Small intestine (tissue), 7 donors: ENCODE measurements at regions not wholly inside any gene's neighbourhood (a gene's known extent, or its start where the extent isn't known, plus 50 kb on each side); places are given as distances from the start of the nearest gene placed in this dataset.

Source experiments
- DNase-seq, 2 donors: peaks; one replicate each; pipeline versions ENCODE4 v3.0.0 to v3.0.0-alpha.2; 2013
- FAIRE-seq: peaks from 2 replicates; lab custom pipeline; 2012; peaks lifted over from hg19 to GRCh38; lab: Jason Lieb, UNC
- H3K27ac ChIP-seq, 3 donors: one replicate each; pipeline ENCODE4 v1.5.1; 2013; ENCODE audit warnings: low read length in 2 of 3, mild to moderate bottlenecking in 2 of 3, control low read depth in 1 of 3, inconsistent platforms in 1 of 3, low read depth in 1 of 3, moderate library complexity in 1 of 3
- H3K27me3 ChIP-seq, 3 donors: one replicate each; pipeline ENCODE4 v1.6.1; 2013; ENCODE audit warnings: low read length in 3 of 3, inconsistent platforms in 1 of 3; ENCODE audit not compliant: control insufficient read depth in 3 of 3, insufficient read depth in 3 of 3
- H3K36me3 ChIP-seq, 3 donors: one replicate each; pipeline ENCODE4 v1.6.1; 2013; ENCODE audit warnings: low read length in 3 of 3, inconsistent platforms in 1 of 3, low read depth in 1 of 3, mild to moderate bottlenecking in 1 of 3, moderate library complexity in 1 of 3; ENCODE audit not compliant: control insufficient read depth in 3 of 3, insufficient read depth in 2 of 3
- H3K4me1 ChIP-seq, 3 donors: one replicate each; pipeline ENCODE4 v1.6.1; 2013; ENCODE audit warnings: low read length in 2 of 3, inconsistent platforms in 1 of 3, low read depth in 1 of 3, mild to moderate bottlenecking in 1 of 3, moderate library complexity in 1 of 3; ENCODE audit not compliant: control insufficient read depth in 3 of 3, insufficient read depth in 2 of 3
- H3K4me3 ChIP-seq, 3 donors: one replicate each; pipeline ENCODE4 v1.5.1; 2013; ENCODE audit warnings: low read length in 3 of 3, control low read depth in 1 of 3, inconsistent platforms in 1 of 3, low read depth in 1 of 3, mild to moderate bottlenecking in 1 of 3, moderate library complexity in 1 of 3
- H3K9me3 ChIP-seq, 2 donors: one replicate each; pipeline ENCODE4 v1.6.1; 2013; ENCODE audit warnings: low read depth in 1 of 2, low read length in 1 of 2; ENCODE audit not compliant: control insufficient read depth in 2 of 2, insufficient read depth in 1 of 2
- WGBS, 3 donors: extraction: QIAGEN DNeasy Blood & Tissue Kit; methylation state at CpG; one replicate each; pipeline ENCODE4 v1.1.7; 2013; 5-methylcytosine and 5-hydroxymethylcytosine counted together
- donor health status: healthy with polysubstance abuse.
- donor health status: control.
- donor health status: control.
- donor health status: Bipolar disorder and iron deficiency.
- donor health status: healthy.

- Histone ChIP-seq H3K27me3 (peaks cover 0 to 3% (median 0%) of the 10 kb centered on the region in 3 donors), H3K4me1 (no peaks in the 10 kb centered on the region), H3K27ac (no peak overlapping the region), H3K36me3 (no peaks in the 10 kb centered on the region), H3K4me3 (no peak overlapping the region), H3K9me3 (no peaks in the 10 kb centered on the region)
- FAIRE-seq (no peak), DNase-seq (no peak)
- WGBS, 3 donors = 70 to 83% (median 77%) methylated on average over 11 of the region's 11 CpGs
Measured at GRCh38 chr6:170456886-170457698, 96.0 kb downstream of the PSMB1 start.
